A549 (cell line): ENCODE measurements at regions not wholly inside any gene's neighbourhood (a gene's known extent, or its start where the extent isn't known, plus 50 kb on each side); places are given as distances from the start of the nearest gene placed in this dataset.

Experiments used
- ATAC-seq, 2 experiments: fragments of 200-7000 bp in 1 of 2; fragments of >200 bp in 1 of 2; cut with Nextera tagmentation in 1 of 2; cut with Tn5 transposase in 1 of 2; 3 replicates each; pipeline versions ENCODE4 v1.8.0 to v1.9.1; 2018 to 2020; ENCODE audit warnings: mild to moderate bottlenecking in 1 of 2, moderate library complexity in 1 of 2
- CTCF ChIA-PET: fragments of 300-600 bp; sonication (Branson Sonifier 250); formaldehyde crosslinking; extraction: SDS; loops from one replicate; lab custom pipeline; 2021; ENCODE audit warnings: antibody characterized with exemption, inconsistent platforms; lab: Yijun Ruan, JAX
- POLR2A ChIA-PET: fragments of 350-600 bp; formaldehyde crosslinking; extraction: SDS; loops from one replicate; lab custom pipeline; 2021; ENCODE audit warnings: antibody characterized with exemption, inconsistent platforms; lab: Yijun Ruan, JAX
- DNase-seq, 2 experiments: peaks; one replicate each; pipeline versions ENCODE4 v3.0.0 to v3.0.0-alpha.2; 2011 to 2016; ENCODE audit warnings: low read depth in 1 of 2, low spot score in 1 of 2
- FAIRE-seq: peaks from 2 replicates; lab custom pipeline; 2011; peaks lifted over from hg19 to GRCh38; lab: Jason Lieb, UNC
- H3K27ac ChIP-seq, 2 experiments: fragments of >200 bp; sonication (Bioruptor Twin); formaldehyde crosslinking; 3 replicates each; pipeline ENCODE4 v1.5.1; 2016 to 2017
- H3K4me1 ChIP-seq: fragments of >200 bp; sonication (Bioruptor Twin); formaldehyde crosslinking; 3 replicates; pipeline ENCODE4 v1.6.1; 2016
- H3K4me2 ChIP-seq: fragments of >200 bp; sonication (Bioruptor Twin); formaldehyde crosslinking; 3 replicates; pipeline ENCODE4 v1.6.1; 2016
- H3K4me3 ChIP-seq: fragments of >200 bp; sonication (Bioruptor Twin); formaldehyde crosslinking; 3 replicates; pipeline ENCODE4 v1.5.1; 2016
- H3K9me3 ChIP-seq: fragments of >200 bp; sonication (Bioruptor Twin); formaldehyde crosslinking; 3 replicates; pipeline ENCODE4 v1.6.1; 2016
- ATOH8 ChIP-seq: fragments of 250-450 bp; sonication (Bioruptor Pico); IDR thresholded peaks from 2 replicates; pipeline ENCODE4 v1.5.0; 2020; ENCODE audit warnings: low read depth, mild to moderate bottlenecking, moderate library complexity
- BHLHE40 ChIP-seq: IDR thresholded peaks from 2 replicates; pipeline ENCODE4 v1.6.1; 2012; ENCODE audit warnings: low read depth, low read length, inconsistent platforms
- CBX8 ChIP-seq: fragments of 200-600 bp; sonication (generic); IDR thresholded peaks from 2 replicates; pipeline ENCODE4 v1.6.1; 2016
- CHD2 ChIP-seq: fragments of 150-350 bp; IDR thresholded peaks from 2 replicates; pipeline ENCODE4 v1.6.1; 2014; ENCODE audit warnings: low read length; ENCODE audit not compliant: partially characterized antibody
- CHD4 ChIP-seq: fragments of 200-600 bp; sonication (generic); IDR thresholded peaks from 2 replicates; pipeline ENCODE4 v1.6.1; 2016; ENCODE audit warnings: antibody characterized with exemption, mild to moderate bottlenecking, borderline replicate concordance
- EHF ChIP-seq: fragments of 250-450 bp; sonication (Bioruptor Pico); IDR thresholded peaks from 2 replicates; pipeline ENCODE4 v1.5.0; 2020; ENCODE audit warnings: mild to moderate bottlenecking
- EHMT2 ChIP-seq: fragments of 200-600 bp; sonication (generic); IDR thresholded peaks from 2 replicates; pipeline ENCODE4 v1.6.1; 2016; ENCODE audit warnings: antibody characterized with exemption, low read depth, mild to moderate bottlenecking, moderate library complexity
- ESRRA ChIP-seq: fragments of 150-350 bp; IDR thresholded peaks from 2 replicates; pipeline ENCODE4 v1.6.1; 2014; ENCODE audit warnings: mild to moderate bottlenecking, low read length, borderline replicate concordance
- FOSB ChIP-seq: fragments of 250-450 bp; sonication (Bioruptor Pico); IDR thresholded peaks from 2 replicates; pipeline ENCODE4 v1.5.0; 2020; ENCODE audit warnings: mild to moderate bottlenecking, moderate library complexity
- HEYL ChIP-seq: fragments of 250-450 bp; sonication (Bioruptor Pico); IDR thresholded peaks from 2 replicates; pipeline ENCODE4 v1.8.0; 2021; ENCODE audit warnings: mild to moderate bottlenecking, moderate library complexity
- HOXA7 ChIP-seq: fragments of 250-450 bp; sonication (Bioruptor Pico); IDR thresholded peaks from 2 replicates; pipeline ENCODE4 v1.5.0; 2020; ENCODE audit warnings: mild to moderate bottlenecking, moderate library complexity
- JUNB ChIP-seq: fragments of >200 bp; sonication (Bioruptor Twin); formaldehyde crosslinking; IDR thresholded peaks from 2 replicates; pipeline ENCODE4 v1.6.1; 2016
- MAFK ChIP-seq: fragments of 450-650 bp; IDR thresholded peaks from 2 replicates; pipeline ENCODE4 v1.6.1; 2014; ENCODE audit not compliant: partially characterized antibody
- MAZ ChIP-seq: fragments of 150-350 bp; IDR thresholded peaks from 2 replicates; pipeline ENCODE4 v1.6.1; 2014; ENCODE audit warnings: antibody characterized with exemption, low read depth, low read length, borderline replicate concordance
- MYC ChIP-seq: IDR thresholded peaks from 2 replicates; pipeline ENCODE4 v1.6.1; 2012; ENCODE audit warnings: mild to moderate bottlenecking, inconsistent platforms, low read length, improper control_type of control experiment, borderline replicate concordance
- NFE2L2 ChIP-seq: fragments of 150-350 bp; conservative IDR thresholded peaks from 2 replicates; pipeline ENCODE4 v1.6.1; 2014; ENCODE audit warnings: low read length
- PBX3 ChIP-seq: IDR thresholded peaks from 2 replicates; pipeline ENCODE4 v1.6.1; 2012
- PHF8 ChIP-seq: fragments of 200-600 bp; sonication (generic); IDR thresholded peaks from 2 replicates; pipeline ENCODE4 v1.6.1; 2016; ENCODE audit warnings: low read depth, mild to moderate bottlenecking, antibody characterized with exemption, moderate library complexity, borderline replicate concordance
- RARB ChIP-seq: fragments of 250-450 bp; sonication (Bioruptor Pico); IDR thresholded peaks from 2 replicates; pipeline ENCODE4 v1.8.0; 2021; ENCODE audit warnings: mild to moderate bottlenecking, moderate library complexity
- REST ChIP-seq: fragments of 200-600 bp; sonication (generic); IDR thresholded peaks from 2 replicates; pipeline ENCODE4 v1.6.1; 2016; ENCODE audit warnings: antibody characterized with exemption, mild to moderate bottlenecking, moderate library complexity
- RFX5 ChIP-seq: fragments of 450-650 bp; IDR thresholded peaks from 2 replicates; pipeline ENCODE4 v1.7.1; 2014; ENCODE audit warnings: antibody characterized with exemption, mild to moderate bottlenecking, moderate library complexity
- RNF2 ChIP-seq: fragments of 200-600 bp; sonication (generic); IDR thresholded peaks from 2 replicates; pipeline ENCODE4 v1.6.1; 2016; ENCODE audit warnings: low read depth, mild to moderate bottlenecking, antibody characterized with exemption, moderate library complexity, borderline replicate concordance
- SMC3 ChIP-seq: fragments of >200 bp; sonication (Bioruptor Twin); formaldehyde crosslinking; IDR thresholded peaks from 3 replicates; pipeline ENCODE4 v1.6.1; 2018; ENCODE audit warnings: inconsistent platforms
- SREBF2 ChIP-seq: fragments of 450-650 bp; IDR thresholded peaks from 2 replicates; pipeline ENCODE4 v1.6.1; 2014; ENCODE audit warnings: mild to moderate bottlenecking, moderate library complexity
- TFCP2L1 ChIP-seq: fragments of 250-450 bp; sonication (Bioruptor Pico); IDR thresholded peaks from 2 replicates; pipeline ENCODE4 v1.5.0; 2021; ENCODE audit warnings: mild to moderate bottlenecking
- TP53 ChIP-seq: fragments of 250-450 bp; sonication (Bioruptor Pico); IDR thresholded peaks from 2 replicates; pipeline ENCODE4 v1.5.0; 2021; ENCODE audit warnings: mild to moderate bottlenecking, moderate library complexity
- ZC3H11A ChIP-seq: fragments of 450-650 bp; IDR thresholded peaks from 2 replicates; pipeline ENCODE4 v1.6.1; 2014; ENCODE audit warnings: antibody characterized with exemption, mild to moderate bottlenecking
- ZFP36 ChIP-seq: fragments of 450-650 bp; IDR thresholded peaks from 2 replicates; pipeline ENCODE4 v1.6.1; 2014; ENCODE audit warnings: borderline replicate concordance; ENCODE audit not compliant: partially characterized antibody
- ZSCAN20 ChIP-seq: fragments of 250-450 bp; sonication (Bioruptor Pico); IDR thresholded peaks from 2 replicates; pipeline ENCODE4 v1.8.0; 2022; ENCODE audit warnings: mild to moderate bottlenecking, moderate library complexity
- WGBS: methylation state at CpG from one replicate; pipeline ENCODE4 v1.1.6; 2017; ENCODE audit errors: missing lambda C conversion rate; 5-methylcytosine and 5-hydroxymethylcytosine counted together

- H3K4me1 ChIP-seq = no peaks in the 10 kb centered on the region
- DNase-seq (no peak), ATAC-seq (no peak), FAIRE-seq (no peak)
- 28% methylated on average over 2 of the region's 2 CpGs for WGBS
- CTCF ChIA-PET = interaction anchor here (0.7 to 1.5 kb wide), 2 partner anchors 11 kb away, joined by 3 to 4 read pairs; no protein-coding TSS in a partner anchor
- H3K27ac ChIP-seq = no peak overlapping the region
- no peak for TF ChIP-seq HOXA7 (CRISPR knock-in tag)
- TF ChIP-seq MAFK = no peak
- no peak for TF ChIP-seq ESRRA
- TF ChIP-seq ZSCAN20 (CRISPR knock-in tag) = no peak
- TF ChIP-seq JUNB = no peak
- no peak for TF ChIP-seq FOSB (CRISPR knock-in tag)
- no peak for TF ChIP-seq CHD4
- TF ChIP-seq CHD2 = no peak
- no peak for TF ChIP-seq ATOH8 (CRISPR knock-in tag)
- TF ChIP-seq HEYL (CRISPR knock-in tag) = no peak
- no peak for TF ChIP-seq RFX5
- no peak for TF ChIP-seq TFCP2L1 (CRISPR knock-in tag)
- TF ChIP-seq MYC = no peak
- no peak for TF ChIP-seq REST
- no peak for TF ChIP-seq CBX8
- no peak for TF ChIP-seq ZFP36
- no peak for TF ChIP-seq EHMT2
- TF ChIP-seq TP53 = no peak
- no peaks in the 10 kb centered on the region for H3K9me3 ChIP-seq
- H3K4me2 ChIP-seq = no peak overlapping the region
- POLR2A ChIA-PET = no interaction called here
- no peak overlapping the region for H3K4me3 ChIP-seq
These were observed 300.6 kb downstream of the VPS13C start for GRCh38 chr15:61759639-61760038.

GRCh38 chr15:61756071-61756820, 304.0 kb downstream of the VPS13C start:
- DNase-seq (no peak), FAIRE-seq (no peak), ATAC-seq (no peak)
- H3K27ac ChIP-seq = no peak overlapping the region
- H3K9me3 ChIP-seq = no peaks in the 10 kb centered on the region
- 16% methylated on average over 4 of the region's 4 CpGs for WGBS
- no peak overlapping the region for H3K4me3 ChIP-seq
- TF ChIP-seq EHF (CRISPR knock-in tag) = no peak
- TF ChIP-seq RFX5 = no peak
- TF ChIP-seq MAZ = no peak
- TF ChIP-seq ATOH8 (CRISPR knock-in tag) = no peak
- TF ChIP-seq ZC3H11A = no peak
- TF ChIP-seq PBX3 = no peak
- TF ChIP-seq SREBF2 = no peak
- TF ChIP-seq NFE2L2 = no peak
- TF ChIP-seq ZFP36 = no peak
- TF ChIP-seq RNF2 = no peak
- no peak for TF ChIP-seq HOXA7 (CRISPR knock-in tag)
- TF ChIP-seq SMC3 = no peak
- TF ChIP-seq FOSB (CRISPR knock-in tag) = no peak
- TF ChIP-seq TP53 = no peak
- TF ChIP-seq BHLHE40 = no peak
- TF ChIP-seq PHF8 = no peak
- no peak for TF ChIP-seq RARB (CRISPR knock-in tag)
- ChIA-PET CTCF (interaction anchor here (1.3 kb wide), 1 partner anchor 21 kb away, joined by 3 read pairs; no protein-coding TSS in a partner anchor), POLR2A (no interaction called here)
- no peak overlapping the region for H3K4me2 ChIP-seq
- no peaks in the 10 kb centered on the region for H3K4me1 ChIP-seq
